ENCODE measurements at regions not wholly inside any gene's neighbourhood (a gene's known extent, or its start where the extent isn't known, plus 50 kb on each side); places are given as distances from the start of the nearest gene placed in this dataset.

GRCh38 chr11:32259641-32260081 is 168.8 kb downstream of the RCN1 start:
- H3K27me3 ChIP-seq (replicated peaks; ENCODE audit: insufficient read depth): no peaks in the 10 kb centered on the region
- H3K4me3 ChIP-seq: no peak overlapping the region
- no peak overlapping the region for H3K27ac ChIP-seq
- H3K36me3 ChIP-seq: no peaks in the 10 kb centered on the region
- no peak for TF ChIP-seq CTCF (IDR thresholded peaks at IDR 0.05)
- H3K4me1 ChIP-seq (ENCODE audit: control insufficient read depth in 1 of 2, low read depth in 2 of 2): no peaks in the 10 kb centered on the region
- no peak for ATAC-seq (ENCODE audit: insufficient number of reproducible peaks, low FRiP score, low read depth)
- no peaks in the 10 kb centered on the region for H3K9me3 ChIP-seq
- DNase-seq (ENCODE audit: low spot score): no peak

GRCh38 chr11:32262367-32262766 is 171.5 kb downstream of the RCN1 start:
- DNase-seq (ENCODE audit: low spot score): no peak
- no peak overlapping the region for H3K27ac ChIP-seq
- no peaks in the 10 kb centered on the region for H3K36me3 ChIP-seq
- H3K4me3 ChIP-seq: no peak overlapping the region
- H3K4me1 ChIP-seq (ENCODE audit: control insufficient read depth in 1 of 2, low read depth in 2 of 2): no peaks in the 10 kb centered on the region
- no peak for TF ChIP-seq CTCF (IDR thresholded peaks at IDR 0.05)
- no peak for ATAC-seq (ENCODE audit: insufficient number of reproducible peaks, low FRiP score, low read depth)
- H3K27me3 ChIP-seq (replicated peaks; ENCODE audit: insufficient read depth): no peaks in the 10 kb centered on the region
- H3K9me3 ChIP-seq: no peaks in the 10 kb centered on the region

GRCh38 chr11:32265911-32266310 is 169.4 kb downstream of the WT1 start:
- Histone ChIP-seq H3K27ac (no peak overlapping the region), H3K27me3 (replicated peaks; ENCODE audit: insufficient read depth) (no peaks in the 10 kb centered on the region), H3K36me3 (no peaks in the 10 kb centered on the region), H3K4me3 (no peak overlapping the region), H3K9me3 (no peaks in the 10 kb centered on the region), H3K4me1 (ENCODE audit: control insufficient read depth in 1 of 2, low read depth in 2 of 2) (no peaks in the 10 kb centered on the region)
- no peak for TF ChIP-seq CTCF (IDR thresholded peaks at IDR 0.05)
- DNase-seq (ENCODE audit: low spot score) (no peak), ATAC-seq (ENCODE audit: insufficient number of reproducible peaks, low FRiP score, low read depth) (no peak)

GRCh38 chr11:32266601-32267000 is 168.7 kb downstream of the WT1 start:
- Histone ChIP-seq H3K27ac (no peak overlapping the region), H3K4me3 (no peak overlapping the region), H3K9me3 (no peaks in the 10 kb centered on the region), H3K36me3 (no peaks in the 10 kb centered on the region), H3K27me3 (replicated peaks; ENCODE audit: insufficient read depth) (no peaks in the 10 kb centered on the region), H3K4me1 (ENCODE audit: control insufficient read depth in 1 of 2, low read depth in 2 of 2) (no peaks in the 10 kb centered on the region)
- no peak for TF ChIP-seq CTCF (IDR thresholded peaks at IDR 0.05)
- ATAC-seq (ENCODE audit: insufficient number of reproducible peaks, low FRiP score, low read depth) (no peak), DNase-seq (ENCODE audit: low spot score) (no peak)

GRCh38 chr11:32267679-32268187 is 167.6 kb downstream of the WT1 start:
- H3K4me1 ChIP-seq (ENCODE audit: control insufficient read depth in 1 of 2, low read depth in 2 of 2): no peaks in the 10 kb centered on the region
- no peaks in the 10 kb centered on the region for H3K27me3 ChIP-seq (replicated peaks; ENCODE audit: insufficient read depth)
- no peak overlapping the region for H3K27ac ChIP-seq
- TF ChIP-seq CTCF (IDR thresholded peaks at IDR 0.05): no peak
- no peaks in the 10 kb centered on the region for H3K36me3 ChIP-seq
- DNase-seq (ENCODE audit: low spot score): no peak
- H3K9me3 ChIP-seq: no peaks in the 10 kb centered on the region
- H3K4me3 ChIP-seq: no peak overlapping the region
- no peak for ATAC-seq (ENCODE audit: insufficient number of reproducible peaks, low FRiP score, low read depth)
